Stimulated activated CD8-positive, alpha-beta memory T cell treated with anti-CD3 and anti-CD28 coated beads, Interleukin-2, amount 100 ng/mL, for 48 hours (primary cell): ENCODE measurements at regions not wholly inside any gene's neighbourhood (a gene's known extent, or its start where the extent isn't known, plus 50 kb on each side); places are given as distances from the start of the nearest gene placed in this dataset.
"Not testable (repeated sequence)": the region's sequence is repeated elsewhere in the genome, so short reads cannot be mapped to it uniquely, and the experiment has no call there.

Experiments used
- DNase-seq, 2 donors: peaks; one replicate each; pipeline ENCODE4 v3.0.0-alpha.2; 2020; ENCODE audit warnings: low read depth in 2 of 2

DNA sequence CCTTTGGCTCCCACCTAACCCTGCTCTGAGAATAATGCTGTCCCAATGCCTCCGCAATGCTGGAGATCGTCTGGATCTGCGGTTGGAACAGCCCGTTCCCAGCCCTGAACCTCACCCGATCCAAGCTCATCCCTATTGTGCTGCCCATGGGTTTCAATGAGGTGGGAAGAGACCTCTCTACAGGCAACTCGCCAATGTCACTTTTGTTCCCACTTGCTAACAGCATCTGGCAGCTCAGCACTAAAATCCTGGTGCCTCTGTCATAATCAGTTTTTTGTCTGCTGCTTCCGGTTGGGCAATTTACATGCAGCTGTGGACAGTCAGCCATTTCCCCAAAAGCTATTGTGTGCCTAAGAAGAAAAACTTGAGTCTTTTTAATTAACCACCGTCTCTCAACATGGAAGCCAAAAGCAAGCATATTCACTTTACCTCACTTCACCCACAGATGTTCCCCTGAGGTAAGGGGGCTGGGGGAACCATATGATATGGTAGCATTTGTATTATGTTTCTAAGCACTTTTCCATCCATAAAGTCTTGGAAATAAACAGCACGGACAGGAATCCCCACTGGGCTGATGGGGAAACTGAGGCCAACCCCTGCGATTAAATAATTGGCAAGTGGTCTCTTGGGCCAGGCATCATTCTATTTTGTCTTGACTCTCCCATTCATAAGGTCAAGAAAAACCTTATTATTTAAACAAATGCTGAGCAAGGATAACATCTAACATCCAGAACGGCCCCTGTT lies 159.2 kb upstream of the CDH5 start:
- DNase-seq, result no peak

DNA sequence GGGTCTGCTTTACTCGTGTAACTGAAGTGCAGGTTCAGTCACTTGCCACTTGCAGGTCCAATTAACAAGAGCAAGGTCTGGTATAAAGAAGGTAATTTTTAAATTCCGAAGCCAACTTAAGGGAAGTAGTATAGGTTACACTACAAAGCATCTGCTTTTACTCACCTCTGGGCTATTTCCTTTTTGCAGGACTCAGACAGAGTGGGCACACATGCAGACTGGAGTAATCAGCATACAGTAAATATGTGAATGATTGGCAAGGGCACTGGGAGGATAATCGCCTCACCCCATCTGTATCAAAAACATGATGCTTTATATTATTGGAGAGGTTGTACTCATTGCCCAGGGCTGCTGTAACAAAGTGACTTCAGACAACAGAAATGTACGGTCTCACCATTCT lies 160.1 kb upstream of the CDH5 start:
- no peak for DNase-seq

DNA sequence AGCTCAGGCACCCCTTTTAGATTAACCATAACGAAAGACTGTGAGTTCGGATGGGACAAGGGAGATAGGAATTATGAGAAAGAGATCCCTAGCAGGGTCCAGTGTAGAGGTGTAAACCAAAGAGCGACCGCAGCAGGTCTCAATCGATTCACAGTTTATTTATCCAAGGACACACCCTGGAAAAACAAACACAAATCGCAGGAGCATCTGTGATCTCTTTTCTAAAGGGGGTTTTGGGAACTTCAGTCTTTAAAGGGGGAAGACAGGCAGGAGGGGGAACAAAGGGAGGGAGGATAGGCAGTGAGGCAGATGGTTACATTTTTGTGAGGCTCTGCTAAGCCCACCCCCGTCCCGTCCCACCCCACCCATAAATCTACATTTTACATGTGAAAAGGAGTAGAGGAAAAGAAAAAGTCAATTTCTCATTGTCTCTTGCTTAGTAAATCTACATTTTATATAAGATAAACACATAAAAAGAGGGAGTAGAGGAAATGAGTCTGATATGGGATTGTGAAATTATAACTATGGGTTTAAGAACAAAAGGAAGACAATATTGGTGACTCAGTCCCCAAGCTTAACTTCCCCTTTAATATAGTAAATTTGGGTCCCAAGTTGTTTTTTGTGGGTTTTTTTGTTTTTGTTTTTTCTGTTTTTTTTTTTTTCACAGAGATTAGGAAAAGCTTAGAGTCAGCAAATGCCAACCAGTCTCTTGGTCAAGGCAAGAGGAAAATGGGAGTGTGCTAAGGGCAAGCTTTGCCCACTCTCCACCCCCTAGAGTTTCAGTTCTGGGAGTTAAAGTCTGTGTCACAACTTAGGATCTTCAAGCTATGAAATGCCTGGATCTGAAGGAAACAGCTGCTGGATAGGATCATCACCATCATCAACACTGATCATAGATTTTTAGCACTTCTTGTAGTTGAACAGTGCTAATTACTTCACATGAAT lies 160.9 kb upstream of the CDH5 start:
- DNase-seq, result no peak

DNA sequence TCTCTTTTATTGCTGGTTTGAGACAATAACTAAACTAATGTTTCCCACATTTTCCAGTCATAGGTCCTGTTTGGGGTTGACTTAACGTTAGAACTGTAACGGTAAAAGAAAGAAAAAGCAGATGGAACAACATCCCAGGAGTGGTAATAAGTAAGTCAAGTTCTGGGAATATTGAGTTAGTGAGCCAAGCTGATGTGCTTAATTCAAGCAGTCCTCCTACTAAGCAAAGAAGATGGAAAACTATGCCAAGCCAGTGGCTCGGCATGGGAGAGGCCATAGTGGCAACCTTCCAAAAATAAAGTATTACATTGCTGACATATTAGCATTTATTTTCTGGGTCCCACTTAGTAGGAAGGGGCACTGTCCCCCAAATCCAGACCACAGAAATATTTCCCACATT lies 161.7 kb upstream of the CDH5 start:
- no peak for DNase-seq

DNA sequence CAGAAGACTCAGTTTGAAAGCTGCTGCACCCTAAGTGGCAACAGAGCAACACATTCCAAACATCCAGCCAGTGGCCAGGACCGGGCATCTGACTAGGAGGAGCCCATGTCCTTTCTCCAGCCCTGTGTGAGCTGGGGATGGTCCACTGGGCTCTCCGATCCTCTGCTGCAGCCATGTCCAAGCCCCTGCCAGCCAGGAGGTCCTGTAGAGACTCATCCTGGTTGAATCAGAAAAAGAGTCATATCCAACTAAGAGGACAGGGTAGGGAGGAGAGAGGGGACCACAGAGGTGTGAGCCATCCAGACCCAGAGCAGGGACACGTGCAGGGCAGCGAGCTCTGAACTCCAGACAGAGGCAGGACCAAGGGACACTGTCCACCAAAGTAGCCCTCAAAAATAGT lies 163.0 kb upstream of the CDH5 start:
- DNase-seq, result no peak

DNA sequence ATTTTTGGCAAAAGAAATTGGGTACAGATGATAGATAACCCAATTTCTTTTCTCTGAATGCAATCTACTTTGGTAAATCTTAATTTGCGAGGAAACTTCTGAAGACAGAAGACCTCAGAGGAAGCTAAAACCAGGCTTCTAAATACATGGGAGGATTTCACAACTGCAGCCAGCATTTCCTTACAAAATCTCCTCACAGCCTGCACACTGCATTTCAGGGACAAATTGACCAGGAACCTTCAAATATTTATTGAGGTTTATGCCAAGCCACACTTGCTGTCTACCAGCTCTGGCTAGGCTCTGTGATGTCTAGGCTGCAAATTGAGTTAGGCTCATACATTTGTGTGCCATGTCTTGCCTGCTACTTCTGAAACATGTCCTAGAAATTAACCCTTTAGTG lies 167.3 kb upstream of the CDH5 start:
- no peak for DNase-seq

DNA sequence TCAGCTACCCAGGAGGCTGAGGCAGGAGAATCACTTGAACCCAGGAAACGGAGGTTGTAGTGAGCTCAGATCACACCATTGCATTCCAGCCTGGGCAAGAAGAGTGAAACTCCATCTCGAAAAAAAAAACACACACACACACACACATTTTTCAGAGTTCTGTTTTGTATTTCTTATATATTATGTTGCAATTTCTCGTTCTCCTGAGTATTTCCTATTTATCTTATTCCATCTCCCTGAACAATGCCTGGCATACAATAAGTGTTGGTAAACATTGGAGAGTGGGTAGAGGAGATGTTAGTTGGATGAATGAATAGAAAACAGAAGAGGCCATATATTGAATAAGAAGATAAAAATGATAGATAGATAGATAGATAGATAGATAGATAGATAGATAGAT lies 167.8 kb upstream of the CDH5 start:
- DNase-seq, result no peak

DNA sequence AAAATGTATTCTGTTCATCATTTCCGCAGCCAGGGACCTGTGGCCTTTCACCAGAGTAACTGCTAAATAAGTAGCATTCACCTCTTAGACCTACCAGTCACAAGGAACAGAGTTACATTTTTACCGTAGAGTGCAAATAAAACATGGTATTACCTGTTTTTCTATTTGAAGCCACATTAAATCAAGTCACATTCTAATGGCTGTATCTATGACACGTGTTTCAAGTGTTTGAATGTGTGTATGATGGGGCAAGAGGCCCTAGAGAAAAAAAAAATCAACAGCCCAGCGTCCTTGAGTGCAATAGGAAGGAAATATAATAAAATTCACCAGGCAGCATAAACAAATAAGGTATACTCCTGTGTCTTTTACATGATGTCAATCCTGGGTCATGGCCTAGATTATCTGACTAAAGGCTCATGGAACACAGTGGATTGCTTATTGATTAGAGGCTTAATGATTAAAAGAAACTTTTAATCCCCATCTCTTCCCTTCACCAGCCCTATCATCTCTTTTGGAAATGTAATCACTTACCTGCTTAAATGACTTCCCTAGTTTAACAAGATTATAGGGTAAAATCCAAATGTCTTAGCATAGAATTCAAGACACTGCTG lies 168.7 kb upstream of the CDH5 start:
- DNase-seq, result no peak

DNA sequence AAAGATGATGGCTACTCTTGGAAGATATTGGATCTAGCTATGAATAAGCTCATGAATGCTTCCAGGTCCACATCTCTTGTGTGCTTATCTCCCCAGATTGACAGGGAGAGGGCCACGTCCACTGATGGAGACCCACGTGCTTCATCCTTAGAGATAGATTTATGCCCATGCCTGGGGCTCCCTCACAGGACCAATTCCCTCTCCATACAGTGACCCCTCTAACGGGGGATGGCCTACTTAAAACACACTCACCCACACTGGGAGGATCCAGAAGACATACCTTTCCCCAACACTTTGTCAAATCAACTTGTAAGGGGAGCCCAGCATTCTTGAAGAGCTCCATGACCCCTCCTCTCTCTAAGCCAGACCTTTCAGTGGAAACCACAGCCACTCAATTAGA lies 169.7 kb upstream of the CDH5 start:
- no peak for DNase-seq

DNA sequence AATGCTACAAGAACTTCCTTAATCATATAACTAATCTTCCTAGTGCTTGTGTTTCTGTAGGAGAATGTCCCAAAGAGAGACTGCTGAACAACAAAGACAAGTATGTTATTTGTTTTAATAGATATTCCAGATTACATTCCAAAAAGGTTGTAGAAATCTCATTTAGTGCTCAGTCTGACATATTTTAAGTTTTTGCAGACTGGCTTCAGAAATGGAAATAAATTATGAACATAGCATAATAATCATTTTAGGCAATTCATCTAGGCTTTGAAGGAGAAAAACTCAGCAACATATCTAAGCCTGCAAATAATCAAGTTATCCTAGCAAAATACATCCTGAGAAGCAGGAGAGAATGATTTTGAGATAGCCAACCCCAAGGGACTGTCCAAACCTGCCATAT lies 171.6 kb upstream of the CDH5 start:
- no peak for DNase-seq

DNA sequence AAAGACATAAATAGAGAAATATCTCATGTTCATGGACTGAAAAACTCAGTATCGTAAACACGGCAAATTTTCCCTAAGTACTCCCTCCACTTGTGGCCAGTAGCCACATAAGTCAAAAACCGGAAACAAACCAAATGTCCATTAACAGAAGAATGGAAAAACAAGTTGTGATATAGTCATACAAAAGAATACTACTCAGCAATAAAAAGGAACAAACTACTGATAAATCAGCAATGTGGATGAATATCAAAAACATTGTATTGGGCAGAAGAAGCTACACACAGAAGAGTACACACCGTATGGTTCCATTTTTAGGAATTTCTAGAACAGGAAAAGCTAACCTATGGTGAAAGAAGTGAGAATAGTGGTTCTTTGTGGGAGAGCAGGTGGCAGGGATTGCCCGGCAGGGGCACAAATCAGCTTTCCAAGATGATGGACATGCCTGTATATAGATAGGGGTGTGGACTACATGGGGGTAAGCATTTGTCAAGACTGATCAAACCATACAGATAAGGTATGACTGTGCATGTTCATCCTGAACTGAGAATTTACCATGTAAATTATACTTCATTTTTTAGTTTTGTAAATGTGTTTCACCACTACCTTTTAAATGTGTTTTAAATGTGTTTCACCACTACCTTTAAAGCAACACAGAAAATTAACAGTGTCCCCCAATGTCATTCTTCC lies 172.8 kb upstream of the CDH5 start:
- no peak for DNase-seq

DNA sequence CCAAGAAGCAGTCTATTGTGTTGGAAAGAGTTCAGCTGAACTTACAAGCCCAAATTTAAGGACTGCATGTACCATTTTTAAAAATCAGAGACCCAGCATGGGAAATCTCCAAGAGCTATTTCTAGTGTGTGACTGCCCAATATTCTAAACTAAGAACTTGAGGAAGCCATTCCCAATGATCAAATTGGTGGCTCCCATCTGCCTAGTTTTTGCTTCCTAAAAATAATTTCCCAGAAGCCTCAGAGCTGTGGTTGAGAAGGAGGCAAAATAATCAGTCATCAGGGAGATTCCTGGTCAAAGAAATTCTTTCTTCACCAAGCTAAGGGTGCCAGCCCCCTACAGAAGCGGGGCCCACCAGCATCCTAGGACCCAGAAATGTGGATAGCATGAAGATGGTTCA lies 176.1 kb upstream of the CDH5 start:
- no peak for DNase-seq

DNA sequence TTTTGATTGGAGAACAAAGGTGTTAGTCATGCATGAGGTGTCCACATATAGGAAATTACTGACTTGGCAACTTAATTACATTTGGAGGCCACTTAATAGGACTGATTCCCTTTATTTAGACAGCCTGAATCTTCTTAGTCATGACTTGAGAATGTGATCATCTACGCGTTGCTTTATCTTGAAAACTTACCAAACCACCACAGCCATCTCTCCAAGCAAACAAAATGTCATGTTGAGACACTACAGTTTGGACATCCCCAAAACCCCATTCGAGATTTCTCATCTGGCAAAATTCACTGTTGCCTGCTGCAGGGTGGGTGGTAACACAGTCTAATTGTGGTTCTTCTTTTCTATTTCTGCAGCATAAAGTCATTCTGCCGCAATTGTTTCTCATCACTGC lies 176.5 kb upstream of the CDH5 start:
- DNase-seq, result no peak

DNA sequence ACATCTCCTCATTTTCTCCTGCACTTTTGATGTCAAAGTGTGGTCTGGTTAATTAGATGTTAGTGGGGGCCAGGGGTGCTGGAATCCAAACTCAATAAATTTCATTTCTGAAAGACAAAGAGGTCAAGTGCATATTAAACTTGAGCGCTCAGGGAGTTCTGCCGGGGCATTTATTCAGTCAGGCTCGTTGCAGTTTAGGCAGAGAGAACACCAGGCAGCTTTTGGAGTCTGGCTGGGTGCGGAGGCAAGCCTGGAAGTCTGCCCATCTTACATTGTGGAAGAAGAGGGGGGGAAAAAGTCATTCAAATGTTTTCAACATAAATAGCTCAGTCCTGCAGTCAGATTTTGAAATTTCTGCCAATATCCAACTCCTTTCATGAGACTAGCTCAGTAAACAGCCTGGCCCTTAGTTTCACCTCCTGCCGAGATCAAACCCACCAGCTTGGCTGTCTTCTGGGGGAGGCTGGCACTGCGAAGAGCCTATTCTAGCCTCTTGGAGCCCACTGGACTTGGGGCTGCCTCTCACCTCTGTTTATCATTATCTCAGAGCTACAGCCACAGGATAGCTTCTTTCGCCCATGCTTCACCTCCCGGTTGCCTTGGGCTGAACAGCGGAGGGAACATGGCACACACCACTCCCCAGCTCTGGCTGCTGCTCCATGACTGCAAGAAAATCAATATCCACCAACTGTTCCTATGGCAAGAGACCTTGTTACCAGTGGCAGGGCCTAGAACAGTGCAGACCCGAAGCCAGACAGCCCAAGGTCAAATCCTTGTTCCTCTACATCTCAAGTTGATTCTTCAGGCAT lies 177.4 kb upstream of the CDH5 start:
- no peak for DNase-seq

DNA sequence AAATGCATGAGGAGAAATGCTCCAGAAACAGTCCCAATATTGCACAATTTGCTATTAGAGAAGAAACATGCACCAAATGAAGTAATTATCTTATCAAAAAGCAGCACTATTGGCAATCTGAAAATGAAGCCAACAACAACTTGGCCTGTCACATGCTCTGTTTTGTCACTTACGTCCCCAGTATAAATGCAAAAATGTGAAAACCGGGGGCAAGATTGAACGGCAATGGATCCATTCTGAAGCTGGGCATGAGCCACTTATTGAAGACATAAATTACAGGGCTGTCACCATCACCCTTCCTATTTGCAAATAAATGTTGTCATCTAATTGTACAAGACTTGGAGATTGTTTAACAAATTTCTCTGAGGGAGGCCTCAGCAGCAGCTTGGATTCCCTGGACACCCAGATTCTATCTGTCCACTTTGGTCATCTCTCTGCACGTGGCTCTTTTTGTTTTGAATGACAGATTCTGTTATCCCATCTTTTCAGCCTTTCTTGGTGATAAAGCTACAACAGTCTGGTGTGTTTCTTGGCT lies 180.2 kb upstream of the CDH5 start:
- DNase-seq, result no peak

DNA sequence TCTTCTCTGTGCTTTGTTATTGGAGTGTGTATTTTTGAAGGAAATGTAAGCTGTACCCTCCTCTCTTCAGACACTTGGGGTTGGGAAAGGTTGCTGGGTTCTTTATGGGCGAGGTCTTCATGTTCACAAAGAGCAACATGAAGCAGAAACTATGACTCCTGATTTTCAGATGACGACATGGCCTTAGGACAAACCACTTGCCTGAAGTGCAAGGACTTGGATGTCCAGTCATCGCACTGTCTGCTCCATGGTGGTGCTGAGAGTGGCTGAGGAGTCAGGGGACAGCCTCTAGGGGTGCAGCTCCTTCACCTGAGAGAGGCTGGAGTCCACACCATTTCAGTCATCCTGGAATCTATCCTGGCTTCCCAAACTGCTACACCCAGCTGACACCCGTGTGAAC lies 183.9 kb upstream of the CDH5 start:
- no peak for DNase-seq

DNA sequence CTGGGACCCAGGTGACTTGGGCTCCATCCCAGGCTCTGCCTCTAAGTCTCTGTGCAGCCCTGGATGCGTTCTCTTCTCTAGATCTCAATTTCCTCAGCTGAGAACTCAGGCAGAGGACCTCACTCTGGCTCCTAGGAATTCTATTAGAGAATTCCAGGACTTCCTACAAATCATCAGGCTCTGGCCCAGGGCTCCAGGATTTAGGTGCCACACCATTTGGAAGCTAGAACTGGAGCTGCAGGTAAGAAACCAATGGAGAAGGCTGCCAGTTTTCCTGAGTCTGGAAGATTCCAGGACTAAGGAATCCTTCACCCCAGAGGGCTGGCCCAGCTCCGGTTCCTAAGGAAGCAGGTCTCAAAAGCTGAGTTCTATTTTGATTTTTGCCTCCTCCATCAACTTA lies 189.8 kb upstream of the CDH5 start:
- DNase-seq, result no peak

DNA sequence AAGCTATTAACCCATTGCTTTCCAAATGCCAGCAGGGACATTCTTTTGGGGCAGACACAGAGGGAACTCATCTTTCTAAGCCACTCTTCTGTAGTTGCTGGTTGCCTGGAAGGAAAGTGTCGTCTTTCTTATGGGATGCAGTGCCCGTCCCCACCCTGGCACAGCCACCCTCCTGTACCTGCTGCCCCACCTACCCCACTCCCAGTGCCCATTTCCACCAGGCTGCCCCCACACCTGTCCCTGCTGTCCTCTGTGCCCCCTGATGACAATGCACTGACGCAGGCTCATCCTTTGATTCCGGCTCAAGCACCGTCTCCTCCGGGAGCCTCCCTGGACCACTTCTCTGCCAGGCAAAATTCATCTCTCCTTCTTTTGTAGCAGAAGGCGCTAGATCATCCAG lies 190.4 kb upstream of the CDH5 start:
- DNase-seq, result no peak

DNA sequence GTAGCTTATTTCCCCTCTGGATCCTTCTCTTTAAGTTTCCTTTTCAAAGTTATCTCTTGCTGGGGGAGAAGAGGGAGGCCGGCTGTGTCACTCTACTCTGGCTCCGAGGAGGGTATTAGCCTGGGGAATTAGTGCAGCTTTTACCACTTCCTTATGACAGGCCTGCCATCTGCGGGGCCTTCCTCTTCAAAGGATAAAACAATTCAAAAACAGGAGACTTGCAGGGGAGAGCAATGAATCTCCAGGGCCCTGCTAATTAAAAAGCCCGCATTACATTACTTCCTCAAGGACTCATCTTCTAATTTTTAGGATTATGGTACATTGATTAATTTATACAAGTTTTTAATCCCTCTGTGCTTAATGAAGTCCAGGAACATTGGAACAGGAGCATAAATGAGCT lies 190.9 kb upstream of the CDH5 start:
- DNase-seq, result no peak

DNA sequence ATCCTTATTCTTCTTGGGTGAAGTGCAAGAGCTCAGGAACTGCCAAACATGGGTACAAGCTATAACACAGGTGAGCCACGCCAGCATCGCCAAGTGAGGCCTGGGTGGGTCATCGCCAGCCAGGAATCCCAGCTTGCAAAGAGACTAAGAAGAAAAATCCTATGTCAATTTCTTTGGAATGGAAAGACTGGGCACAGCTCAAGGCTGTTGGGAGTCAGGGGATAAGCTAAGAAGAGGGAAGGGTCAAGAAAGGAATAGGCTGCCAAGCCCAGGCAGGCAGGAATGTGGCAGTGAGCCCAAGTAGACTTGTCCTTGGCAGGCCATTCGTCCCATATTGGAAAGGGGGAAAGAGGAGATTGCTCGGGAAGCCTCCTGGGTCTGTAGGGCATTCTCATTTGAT lies 191.4 kb upstream of the CDH5 start:
- DNase-seq, result no peak

DNA sequence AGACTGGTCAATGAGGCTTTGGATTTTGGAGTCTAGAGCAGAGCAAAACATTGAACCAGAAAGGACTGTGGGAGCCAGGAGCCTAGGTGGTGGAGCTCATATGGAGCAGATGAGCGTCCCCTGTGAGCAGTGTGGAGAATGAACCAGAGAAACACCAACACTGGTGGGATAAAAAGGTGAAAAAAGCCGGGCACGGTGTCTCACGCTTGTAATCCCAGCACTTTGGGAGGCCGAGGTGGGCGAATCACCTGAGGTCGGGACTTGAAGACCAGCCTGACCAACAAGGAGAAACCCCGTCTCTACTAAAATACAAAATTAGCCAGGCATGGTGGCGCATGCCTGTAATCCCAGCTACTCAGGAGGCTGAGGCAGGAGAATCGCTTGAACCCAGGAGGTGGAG lies 192.7 kb upstream of the CDH5 start:
- not testable (repeated sequence) for DNase-seq
